HCT116 (cell line): ENCODE measurements at regions not wholly inside any gene's neighbourhood (a gene's known extent, or its start where the extent isn't known, plus 50 kb on each side); places are given as distances from the start of the nearest gene placed in this dataset.

Experiments
- ATAC-seq: fragments of 200-7000 bp; cut with Tn5 transposase; 2 replicates; pipeline ENCODE4 v1.9.1; 2020; ENCODE audit warnings: mild to moderate bottlenecking, moderate library complexity
- BruUV-seq: library from RNA; stranded (reverse); fragments of 400-500 nt; replicated peaks from 2 replicates; lab custom pipeline; 2021; lab: Mats Ljungman, UMichigan
- CTCF ChIA-PET: fragments of 300-600 bp; sonication (Branson Sonifier 250); formaldehyde crosslinking; loops from one replicate; lab custom pipeline; 2021; ENCODE audit warnings: antibody characterized with exemption; lab: Charles Lee
- POLR2A ChIA-PET: fragments of 300-600, 350-600 bp; sonication (Branson Sonifier 250); formaldehyde crosslinking; loops from one replicate; lab custom pipeline; 2021; ENCODE audit warnings: antibody characterized with exemption; lab: Charles Lee
- RAD21 ChIA-PET, 2 experiments: fragments of 300-600 bp; sonication (Branson Sonifier 250); formaldehyde crosslinking; loops; one replicate each; lab custom pipeline; 2023; ENCODE audit warnings: low total read pairs in 2 of 2; ENCODE audit not compliant: uncharacterized antibody in 2 of 2, unreplicated experiment in 2 of 2, low non-redundant PET in 1 of 2; lab: Charles Lee
- DNase-seq: peaks from one replicate; pipeline ENCODE4 v3.0.0-alpha.2; 2010; ENCODE audit warnings: low read depth, low spot score
- H2AFZ ChIP-seq: fragments of 200-600 bp; shearing (Covaris generic), sonication (generic); 2 replicates; pipeline ENCODE4 v1.6.1; 2017; ENCODE audit warnings: low read depth, mixed run types, mixed read lengths, antibody characterized with exemption, low read length; ENCODE audit not compliant: poor library complexity, severe bottlenecking
- H3K27ac ChIP-seq: 2 replicates; pipeline ENCODE4 v1.5.1; 2012; ENCODE audit warnings: low read depth, low read length
- H3K27me3 ChIP-seq: fragments of 200-600 bp; sonication (generic); 2 replicates; pipeline ENCODE4 v1.6.1; 2016; ENCODE audit warnings: mixed run types, low read length, mixed read lengths; ENCODE audit not compliant: insufficient read depth
- H3K36me3 ChIP-seq, 2 experiments: fragments of 200-500 bp in 1 of 2; fragments of 200-600 bp in 1 of 2; sonication (Bioruptor generic) in 1 of 2; sonication (generic) in 1 of 2; 2 replicates each; pipeline versions ENCODE4 v1.5.1 to v1.6.1; 2014 to 2016; ENCODE audit warnings: low read length in 2 of 2, inconsistent platforms in 1 of 2, mixed read lengths in 1 of 2, mixed run types in 1 of 2; ENCODE audit not compliant: insufficient read depth in 2 of 2, control insufficient read depth in 1 of 2
- H3K4me1 ChIP-seq, 2 experiments: fragments of 200-600 bp in 1 of 2; sonication (generic) in 1 of 2; 2 replicates each; pipeline versions ENCODE4 v1.5.1 to v1.6.1; 2012 to 2017; ENCODE audit warnings: low read length in 2 of 2, inconsistent platforms in 1 of 2, mild to moderate bottlenecking in 1 of 2, mixed read lengths in 1 of 2, mixed run types in 1 of 2, moderate library complexity in 1 of 2; ENCODE audit not compliant: insufficient read depth in 2 of 2, control insufficient read depth in 1 of 2
- H3K4me2 ChIP-seq: fragments of 200-600 bp; sonication (generic); 2 replicates; pipeline ENCODE4 v1.6.1; 2017; ENCODE audit warnings: mixed run types, low read length, mixed read lengths
- H3K4me3 ChIP-seq, 2 experiments: fragments of 200-600 bp in 1 of 2; sonication (generic) in 1 of 2; replicated peaks in 1 of 2; 2 replicates each; pipeline ENCODE4 v1.5.1; 2011 to 2016; ENCODE audit warnings: low read length in 2 of 2, control low read depth in 1 of 2, low read depth in 1 of 2, mild to moderate bottlenecking in 1 of 2, mixed read lengths in 1 of 2, mixed run types in 1 of 2
- H3K79me2 ChIP-seq: fragments of 200-600 bp; sonication (generic); 2 replicates; pipeline ENCODE4 v1.6.1; 2017; ENCODE audit warnings: mild to moderate bottlenecking, mixed run types, low read length, moderate library complexity, mixed read lengths; ENCODE audit not compliant: insufficient read depth
- H3K9ac ChIP-seq: fragments of 200-600 bp; sonication (generic); 2 replicates; pipeline ENCODE4 v1.6.1; 2016; ENCODE audit warnings: low read length, mixed read lengths
- H3K9me2 ChIP-seq: fragments of 200-600 bp; sonication (generic), shearing (Covaris generic); 2 replicates; pipeline ENCODE4 v1.6.1; 2017; ENCODE audit warnings: mixed run types, mild to moderate bottlenecking, moderate library complexity; ENCODE audit not compliant: insufficient read depth
- H3K9me3 ChIP-seq, 2 experiments: fragments of 200-500 bp in 1 of 2; fragments of 200-600 bp in 1 of 2; sonication (Bioruptor generic) in 1 of 2; sonication (generic) in 1 of 2; 2 replicates each; pipeline ENCODE4 v1.6.1; 2014 to 2017; ENCODE audit warnings: low read length in 2 of 2, mixed read lengths in 2 of 2, inconsistent platforms in 1 of 2, low read depth in 1 of 2, mild to moderate bottlenecking in 1 of 2, mixed run types in 1 of 2, moderate library complexity in 1 of 2; ENCODE audit not compliant: control insufficient read depth in 1 of 2, insufficient read depth in 1 of 2
- H4K20me1 ChIP-seq: fragments of 200-600 bp; sonication (generic), shearing (Covaris generic); 2 replicates; pipeline ENCODE4 v1.6.1; 2017; ENCODE audit warnings: mixed run types, mild to moderate bottlenecking, moderate library complexity; ENCODE audit not compliant: insufficient read depth
- CBX3 ChIP-seq: IDR thresholded peaks from 2 replicates; pipeline ENCODE4 v1.6.1; 2012; ENCODE audit warnings: low read depth
- CEBPB ChIP-seq: IDR thresholded peaks from 2 replicates; pipeline ENCODE4 v1.6.1; 2012; ENCODE audit warnings: low read depth
- EGR1 ChIP-seq: IDR thresholded peaks from 2 replicates; pipeline ENCODE4 v1.6.1; 2012; ENCODE audit warnings: low read depth
- ELF1 ChIP-seq: IDR thresholded peaks from 2 replicates; pipeline ENCODE4 v1.6.1; 2012; ENCODE audit warnings: low read depth, borderline replicate concordance
- EZH2 ChIP-seq: fragments of 200-600 bp; sonication (generic); IDR thresholded peaks from 2 replicates; pipeline ENCODE4 v1.6.1; 2017; ENCODE audit warnings: antibody characterized with exemption, mixed run types
- JUND ChIP-seq: IDR thresholded peaks from 2 replicates; pipeline ENCODE4 v1.6.1; 2012
- RAD21 ChIP-seq: IDR thresholded peaks from 2 replicates; pipeline ENCODE4 v1.6.1; 2012; ENCODE audit warnings: low read depth, mild to moderate bottlenecking
- SP1 ChIP-seq: IDR thresholded peaks from 2 replicates; pipeline ENCODE4 v1.6.1; 2012; ENCODE audit warnings: low read depth
- intact Hi-C: fragments of 100-400 bp; cut with micrococcal nuclease; formaldehyde crosslinking; loops from 2 replicates; pipeline ENCODE4 v1.10.0; 2022
- TF ChIP-seq, protein P1 (sequence below): IDR thresholded peaks from 2 replicates; pipeline ENCODE4 v1.6.1; 2012; ENCODE audit warnings: low read depth
- TF ChIP-seq, protein P2 (sequence below): IDR thresholded peaks from 2 replicates; pipeline ENCODE4 v1.6.1; 2012

DNA sequence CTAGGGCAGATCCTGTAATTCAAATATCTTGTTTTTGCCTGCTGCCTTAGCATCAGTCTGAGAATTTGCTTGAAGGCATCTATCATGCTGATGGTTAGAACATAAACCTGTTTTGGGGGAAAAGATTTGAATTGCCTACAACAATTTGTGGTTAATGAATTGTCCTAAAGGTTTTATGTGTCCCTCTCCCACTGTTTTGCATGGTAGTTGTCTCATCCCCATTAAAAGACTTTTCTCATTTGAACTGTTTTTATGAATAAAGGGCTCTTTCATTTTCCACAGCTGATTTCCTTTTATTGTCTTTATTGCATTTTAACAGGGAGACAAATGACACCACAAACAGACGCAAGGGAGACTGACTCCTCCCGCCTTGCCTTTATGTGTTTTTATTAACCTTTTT is 275.6 kb downstream of the PIK3C3 start:
- no peak for ATAC-seq
- no peak overlapping the region for H3K27ac ChIP-seq
- intact Hi-C loops = no loop called here

DNA sequence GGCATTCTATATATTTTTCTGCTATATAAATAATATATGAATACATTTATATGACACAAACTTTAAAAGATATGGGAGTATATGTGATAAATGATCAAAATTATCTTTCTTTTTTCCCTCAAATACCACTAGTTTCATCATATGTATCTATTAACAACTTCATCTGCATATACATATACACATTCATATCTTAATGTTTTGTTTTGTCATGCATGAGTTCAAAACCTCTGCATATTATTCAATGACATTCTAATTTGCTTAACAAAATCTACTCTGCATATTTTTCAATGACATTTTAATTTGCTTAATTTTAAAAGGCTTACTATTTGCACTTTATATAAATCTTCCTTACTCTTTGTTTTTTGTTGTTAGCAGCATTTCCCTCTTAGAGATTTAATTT is 276.2 kb downstream of the PIK3C3 start:
- no peak overlapping the region for H2AFZ ChIP-seq
- DNase-seq (no peak), ATAC-seq (no peak)
- ChIA-PET RAD21 (no interaction called here), POLR2A (no interaction called here), CTCF (no interaction called here)
- H3K36me3 ChIP-seq = no peaks in the 10 kb centered on the region
- no peak for TF ChIP-seq CBX3
- H4K20me1 ChIP-seq = no peaks in the 10 kb centered on the region
- no peak overlapping the region for H3K9ac ChIP-seq
- no peaks in the 10 kb centered on the region for H3K27me3 ChIP-seq
- H3K9me2 ChIP-seq = no peaks in the 10 kb centered on the region
- no peaks in the 10 kb centered on the region for H3K79me2 ChIP-seq
- no peak overlapping the region for H3K27ac ChIP-seq
- no peak overlapping the region for H3K4me2 ChIP-seq
- intact Hi-C loops = no loop called here
- no peak overlapping the region for H3K4me3 ChIP-seq
- no peaks in the 10 kb centered on the region for H3K4me1 ChIP-seq
- BruUV-seq = no TSS peak
- H3K9me3 ChIP-seq = peaks cover 0 to 5% of the 10 kb centered on the region in 2 experiments; a peak in 2 of 4 replicates

More for the DNA sequence above, 275.6 kb downstream of the PIK3C3 start:
- BruUV-seq = no TSS peak
- Histone ChIP-seq H3K4me1 (no peaks in the 10 kb centered on the region), H3K4me2 (no peak overlapping the region), H3K79me2 (no peaks in the 10 kb centered on the region), H3K9ac (no peak overlapping the region), H3K27me3 (no peaks in the 10 kb centered on the region)
- no peak for TF ChIP-seq SP1
- TF ChIP-seq, all 23 proteins: peak for 0
- no peaks in the 10 kb centered on the region for H3K9me2 ChIP-seq
- H2AFZ ChIP-seq = no peak overlapping the region
- CTCF ChIA-PET = no interaction called here
- POLR2A ChIA-PET = no interaction called here
- no peaks in the 10 kb centered on the region for H3K36me3 ChIP-seq
- H3K9me3 ChIP-seq = peaks cover 0 to 5% of the 10 kb centered on the region in 2 experiments; a peak in 2 of 4 replicates
- RAD21 ChIA-PET = no interaction called here
- no peak overlapping the region for H3K4me3 ChIP-seq
- DNase-seq = no peak
- H4K20me1 ChIP-seq = no peaks in the 10 kb centered on the region

DNA sequence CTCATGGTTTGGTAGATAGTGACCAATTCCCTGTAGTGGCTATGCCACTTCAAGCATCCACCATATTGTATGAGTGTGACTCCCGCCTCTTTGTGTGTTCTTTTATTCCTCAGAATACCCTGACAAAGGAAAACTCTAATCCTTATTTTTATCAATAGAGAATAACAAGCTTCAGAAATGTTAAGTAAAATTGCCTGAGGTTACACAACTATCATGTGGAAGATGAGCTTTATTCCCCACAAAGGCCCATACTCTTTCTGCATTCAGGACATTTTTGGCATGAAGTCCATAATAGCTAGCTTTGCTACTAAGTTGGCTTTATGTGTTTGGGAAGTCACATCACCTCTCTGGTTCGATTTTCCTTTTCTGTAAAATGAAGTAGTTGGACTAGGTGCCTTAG is 276.8 kb downstream of the PIK3C3 start:
- H3K9me3 ChIP-seq = peaks cover 0 to 9% of the 10 kb centered on the region in 2 experiments; a peak in 2 of 4 replicates
- ChIA-PET POLR2A (no interaction called here), RAD21 (no interaction called here), CTCF (no interaction called here)
- H3K9ac ChIP-seq = no peak overlapping the region
- DNase-seq (no peak), ATAC-seq (no peak)
- H3K9me2 ChIP-seq = no peaks in the 10 kb centered on the region
- intact Hi-C loops = no loop called here
- H3K4me3 ChIP-seq = no peak overlapping the region
- no peaks in the 10 kb centered on the region for H3K36me3 ChIP-seq
- no peaks in the 10 kb centered on the region for H4K20me1 ChIP-seq
- H3K27ac ChIP-seq = no peak overlapping the region
- no peak overlapping the region for H3K4me2 ChIP-seq
- BruUV-seq = no TSS peak
- H3K4me1 ChIP-seq = no peaks in the 10 kb centered on the region
- no peaks in the 10 kb centered on the region for H3K79me2 ChIP-seq
- no peaks in the 10 kb centered on the region for H3K27me3 ChIP-seq
- no peak overlapping the region for H2AFZ ChIP-seq
- TF ChIP-seq EZH2 (no peak), JUND (no peak), RAD21 (no peak), SP1 (no peak), CEBPB (no peak), EGR1 (no peak), ELF1 (no peak)
- TF ChIP-seq, protein P1, sequence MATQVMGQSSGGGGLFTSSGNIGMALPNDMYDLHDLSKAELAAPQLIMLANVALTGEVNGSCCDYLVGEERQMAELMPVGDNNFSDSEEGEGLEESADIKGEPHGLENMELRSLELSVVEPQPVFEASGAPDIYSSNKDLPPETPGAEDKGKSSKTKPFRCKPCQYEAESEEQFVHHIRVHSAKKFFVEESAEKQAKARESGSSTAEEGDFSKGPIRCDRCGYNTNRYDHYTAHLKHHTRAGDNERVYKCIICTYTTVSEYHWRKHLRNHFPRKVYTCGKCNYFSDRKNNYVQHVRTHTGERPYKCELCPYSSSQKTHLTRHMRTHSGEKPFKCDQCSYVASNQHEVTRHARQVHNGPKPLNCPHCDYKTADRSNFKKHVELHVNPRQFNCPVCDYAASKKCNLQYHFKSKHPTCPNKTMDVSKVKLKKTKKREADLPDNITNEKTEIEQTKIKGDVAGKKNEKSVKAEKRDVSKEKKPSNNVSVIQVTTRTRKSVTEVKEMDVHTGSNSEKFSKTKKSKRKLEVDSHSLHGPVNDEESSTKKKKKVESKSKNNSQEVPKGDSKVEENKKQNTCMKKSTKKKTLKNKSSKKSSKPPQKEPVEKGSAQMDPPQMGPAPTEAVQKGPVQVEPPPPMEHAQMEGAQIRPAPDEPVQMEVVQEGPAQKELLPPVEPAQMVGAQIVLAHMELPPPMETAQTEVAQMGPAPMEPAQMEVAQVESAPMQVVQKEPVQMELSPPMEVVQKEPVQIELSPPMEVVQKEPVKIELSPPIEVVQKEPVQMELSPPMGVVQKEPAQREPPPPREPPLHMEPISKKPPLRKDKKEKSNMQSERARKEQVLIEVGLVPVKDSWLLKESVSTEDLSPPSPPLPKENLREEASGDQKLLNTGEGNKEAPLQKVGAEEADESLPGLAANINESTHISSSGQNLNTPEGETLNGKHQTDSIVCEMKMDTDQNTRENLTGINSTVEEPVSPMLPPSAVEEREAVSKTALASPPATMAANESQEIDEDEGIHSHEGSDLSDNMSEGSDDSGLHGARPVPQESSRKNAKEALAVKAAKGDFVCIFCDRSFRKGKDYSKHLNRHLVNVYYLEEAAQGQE = no peak
- TF ChIP-seq, protein P2, sequence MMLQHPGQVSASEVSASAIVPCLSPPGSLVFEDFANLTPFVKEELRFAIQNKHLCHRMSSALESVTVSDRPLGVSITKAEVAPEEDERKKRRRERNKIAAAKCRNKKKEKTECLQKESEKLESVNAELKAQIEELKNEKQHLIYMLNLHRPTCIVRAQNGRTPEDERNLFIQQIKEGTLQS = no peak
